Kidney (tissue), 13 donors: ENCODE measurements at regions not wholly inside any gene's neighbourhood (a gene's known extent, or its start where the extent isn't known, plus 50 kb on each side); places are given as distances from the start of the nearest gene placed in this dataset.

ENCODE experiments used
- DNase-seq, 5 donors: peaks; one replicate each; pipeline ENCODE4 v3.0.0-alpha.2; 2013 to 2020
- FAIRE-seq: peaks from 2 replicates; lab custom pipeline; 2012; peaks lifted over from hg19 to GRCh38; lab: Jason Lieb, UNC
- H3K27ac ChIP-seq, 2 donors: one replicate each; pipeline ENCODE4 v1.7.0; 2013; ENCODE audit warnings: low read depth in 2 of 2, low read length in 2 of 2, inconsistent platforms in 1 of 2
- H3K27me3 ChIP-seq: one replicate; pipeline ENCODE4 v1.7.1; 2013; ENCODE audit warnings: low read length, inconsistent platforms; ENCODE audit not compliant: control insufficient read depth, insufficient read depth
- H3K36me3 ChIP-seq, 3 donors: one replicate each; pipeline versions ENCODE4 v1.7.0 to v1.7.1; 2013; ENCODE audit warnings: low read length in 3 of 3, control low read depth in 1 of 3, inconsistent platforms in 1 of 3; ENCODE audit not compliant: insufficient read depth in 3 of 3, control insufficient read depth in 2 of 3
- H3K4me1 ChIP-seq, 3 donors: one replicate each; pipeline versions ENCODE4 v1.7.0 to v1.7.1; 2013; ENCODE audit warnings: low read length in 3 of 3, inconsistent platforms in 1 of 3, low read depth in 1 of 3; ENCODE audit not compliant: control insufficient read depth in 2 of 3, insufficient read depth in 2 of 3
- H3K4me3 ChIP-seq, 3 donors: one replicate each; pipeline versions ENCODE4 v1.7.0 to v1.8.1; 2013; ENCODE audit warnings: low read length in 3 of 3, control low read depth in 1 of 3, inconsistent platforms in 1 of 3
- H3K9ac ChIP-seq, 3 donors: one replicate each; pipeline versions ENCODE4 v1.7.0 to v1.7.1; 2013; ENCODE audit warnings: low read length in 3 of 3, control low read depth in 1 of 3, inconsistent platforms in 1 of 3
- H3K9me3 ChIP-seq, 3 donors: one replicate each; pipeline versions ENCODE4 v1.7.0 to v1.7.1; 2013; ENCODE audit warnings: low read length in 3 of 3, control low read depth in 1 of 3, inconsistent platforms in 1 of 3; ENCODE audit not compliant: control insufficient read depth in 2 of 3, insufficient read depth in 1 of 3
- intact Hi-C: fragments of 100-400 bp; cut with DNase I; formaldehyde crosslinking; loops from one replicate; pipeline ENCODE4 v1.11.1; 2022
- TF ChIP-seq, protein P1 (sequence below): IDR thresholded peaks from 3 replicates; pipeline ENCODE4 v1.5.1; 2012; ENCODE audit warnings: mild to moderate bottlenecking, moderate library complexity, borderline replicate concordance; ENCODE audit not compliant: insufficient read depth; ENCODE audit errors: extremely low read depth
- donor health status: control.
- donor health status: control.
- donor health status: control.
- donor health status: control.
- donor health status: control.
- donor health status: DM: yes; HTN: yes; CAD: no.
- donor health status: Normal renal cell carcinoma (clear cell type).

DNA sequence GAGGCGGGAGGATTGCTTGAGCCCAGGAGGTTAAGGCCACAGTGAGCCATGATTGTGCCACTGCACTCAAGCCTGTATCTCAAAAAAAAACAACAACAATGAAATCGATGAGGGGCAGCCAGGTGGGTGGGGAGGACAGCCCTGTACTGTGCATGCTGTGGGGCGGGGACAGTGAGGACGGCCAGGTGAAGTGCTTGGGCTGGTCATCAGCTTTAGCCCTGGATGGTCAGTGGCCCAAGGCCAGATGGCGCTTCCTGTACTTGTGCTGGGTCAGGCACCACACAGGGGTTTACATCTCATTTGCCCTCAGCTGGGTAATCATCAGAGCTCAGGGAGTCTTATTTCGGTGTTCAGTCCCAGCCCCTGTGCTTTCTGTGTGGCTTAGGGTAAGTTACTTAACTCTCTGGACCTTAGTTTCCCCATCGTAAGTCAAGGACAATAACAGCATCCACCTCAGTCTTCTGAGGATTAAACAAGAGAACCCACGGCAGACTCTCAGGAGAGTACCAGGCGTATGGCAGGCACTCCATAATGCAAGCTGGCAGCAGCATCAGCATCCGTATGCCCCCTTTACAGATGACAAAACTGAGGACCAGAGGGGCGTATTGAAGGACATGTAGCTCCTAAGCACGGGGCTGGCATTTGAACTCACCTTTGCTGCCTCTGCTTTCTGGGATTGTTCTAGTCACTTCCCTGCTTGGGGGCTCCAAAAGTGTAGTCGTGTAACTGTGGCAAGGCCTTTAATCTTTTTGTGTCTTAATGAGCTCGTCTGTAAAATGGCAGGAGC, 71.9 kb downstream of the SLC25A47 start:
- intact Hi-C loops, result no loop called here
- DNase-seq (no peak), FAIRE-seq (no peak)
- H3K9me3 ChIP-seq, result no peaks in the 10 kb centered on the region
- H3K4me1 ChIP-seq, result peaks cover 0 to 4% (median 0%) of the 10 kb centered on the region in 3 donors
- TF ChIP-seq, protein P1, sequence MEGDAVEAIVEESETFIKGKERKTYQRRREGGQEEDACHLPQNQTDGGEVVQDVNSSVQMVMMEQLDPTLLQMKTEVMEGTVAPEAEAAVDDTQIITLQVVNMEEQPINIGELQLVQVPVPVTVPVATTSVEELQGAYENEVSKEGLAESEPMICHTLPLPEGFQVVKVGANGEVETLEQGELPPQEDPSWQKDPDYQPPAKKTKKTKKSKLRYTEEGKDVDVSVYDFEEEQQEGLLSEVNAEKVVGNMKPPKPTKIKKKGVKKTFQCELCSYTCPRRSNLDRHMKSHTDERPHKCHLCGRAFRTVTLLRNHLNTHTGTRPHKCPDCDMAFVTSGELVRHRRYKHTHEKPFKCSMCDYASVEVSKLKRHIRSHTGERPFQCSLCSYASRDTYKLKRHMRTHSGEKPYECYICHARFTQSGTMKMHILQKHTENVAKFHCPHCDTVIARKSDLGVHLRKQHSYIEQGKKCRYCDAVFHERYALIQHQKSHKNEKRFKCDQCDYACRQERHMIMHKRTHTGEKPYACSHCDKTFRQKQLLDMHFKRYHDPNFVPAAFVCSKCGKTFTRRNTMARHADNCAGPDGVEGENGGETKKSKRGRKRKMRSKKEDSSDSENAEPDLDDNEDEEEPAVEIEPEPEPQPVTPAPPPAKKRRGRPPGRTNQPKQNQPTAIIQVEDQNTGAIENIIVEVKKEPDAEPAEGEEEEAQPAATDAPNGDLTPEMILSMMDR, result no peak
- H3K4me3 ChIP-seq, result no peak overlapping the region
- H3K27me3 ChIP-seq, result no peaks in the 10 kb centered on the region
- H3K27ac ChIP-seq, result no peak overlapping the region
- H3K9ac ChIP-seq, result no peak overlapping the region
- no peaks in the 10 kb centered on the region for H3K36me3 ChIP-seq

DNA sequence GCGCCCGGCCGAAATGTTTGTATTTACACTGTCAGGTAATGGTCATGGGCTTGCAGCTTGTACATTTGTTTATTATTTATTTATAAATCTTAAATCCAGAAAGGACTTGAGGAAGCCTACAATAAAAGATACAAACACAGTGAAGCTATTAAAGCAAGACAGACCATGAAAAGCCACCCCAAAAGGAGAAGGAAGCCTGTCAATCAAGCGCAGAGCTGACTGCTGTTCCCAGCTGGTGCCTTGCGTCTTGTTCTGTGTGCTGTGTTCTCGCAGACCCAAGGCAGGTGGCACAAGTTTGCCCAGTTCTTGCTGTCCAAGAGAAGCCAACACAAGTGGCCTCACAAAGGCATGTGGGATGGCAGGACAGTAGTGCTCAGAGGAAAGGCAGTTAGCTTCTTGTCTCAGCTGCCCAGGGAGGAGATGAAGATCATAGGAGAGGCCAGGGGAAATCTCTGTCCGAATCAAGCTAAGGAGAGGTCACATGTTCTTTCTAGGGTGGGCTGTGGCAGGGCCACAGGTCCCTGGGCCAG, 73.2 kb downstream of the SLC25A47 start:
- FAIRE-seq (no peak), DNase-seq (no peak)
- Histone ChIP-seq H3K4me3 (no peak overlapping the region), H3K36me3 (no peaks in the 10 kb centered on the region), H3K9me3 (no peaks in the 10 kb centered on the region), H3K27me3 (no peaks in the 10 kb centered on the region), H3K4me1 (no peaks in the 10 kb centered on the region), H3K27ac (no peak overlapping the region), H3K9ac (no peak overlapping the region)
- TF ChIP-seq, protein P1, result no peak
- intact Hi-C loops, result no loop called here

DNA sequence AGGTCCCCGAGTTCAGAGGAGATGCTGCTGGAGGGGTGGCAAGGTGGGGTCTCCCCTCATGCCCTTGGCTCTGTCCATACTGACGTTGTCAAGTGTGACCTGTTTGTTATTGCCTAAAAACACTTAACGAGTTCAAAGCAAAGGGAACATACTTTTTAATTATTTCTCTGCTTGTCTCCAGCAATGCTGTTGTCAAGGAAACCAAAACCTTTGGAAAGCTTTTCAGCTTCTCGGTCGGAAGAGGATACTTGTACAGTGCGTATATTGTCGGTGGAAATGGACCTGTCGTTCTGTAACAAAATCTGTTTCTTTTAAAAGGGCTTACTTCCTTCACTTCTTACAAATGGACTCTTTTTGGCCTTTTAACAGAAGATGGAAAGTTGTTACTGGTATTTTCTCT, 73.9 kb downstream of the SLC25A47 start:
- no peaks in the 10 kb centered on the region for H3K9me3 ChIP-seq
- H3K27ac ChIP-seq, result no peak overlapping the region
- DNase-seq (peak in 1 of 5 donors; percentile 66), FAIRE-seq (no peak)
- TF ChIP-seq, protein P1, result no peak
- no peaks in the 10 kb centered on the region for H3K4me1 ChIP-seq
- no peak overlapping the region for H3K4me3 ChIP-seq
- no peaks in the 10 kb centered on the region for H3K36me3 ChIP-seq
- intact Hi-C loops, result no loop called here
- no peaks in the 10 kb centered on the region for H3K27me3 ChIP-seq
- no peak overlapping the region for H3K9ac ChIP-seq
